CD4-positive, alpha-beta T cell (primary cell): ENCODE measurements at regions not wholly inside any gene's neighbourhood (a gene's known extent, or its start where the extent isn't known, plus 50 kb on each side); places are given as distances from the start of the nearest gene placed in this dataset.

Source experiments
- ATAC-seq: fragments of 200-7000 bp; cut with Tn5 transposase; one replicate; pipeline ENCODE4 v1.10.0; 2022; ENCODE audit warnings: mild to moderate bottlenecking; ENCODE audit not compliant: poor library complexity
- CTCF ChIA-PET: fragments of 350-600 bp; sonication (Branson Sonifier 250); formaldehyde crosslinking; loops from one replicate; lab custom pipeline; 2021; ENCODE audit warnings: antibody characterized with exemption, inconsistent platforms; lab: Charles Lee
- POLR2A ChIA-PET: fragments of 350-600 bp; sonication (Branson Sonifier 250); formaldehyde crosslinking; loops from one replicate; lab custom pipeline; 2021; ENCODE audit warnings: antibody characterized with exemption, inconsistent platforms; lab: Charles Lee
- DNase-seq, 14 experiments: peaks; one replicate each; pipeline ENCODE4 v3.0.0-alpha.2; 2013 to 2020; ENCODE audit warnings: mixed read lengths in 2 of 14
- H3K27ac ChIP-seq, 2 donors: one replicate each; pipeline versions ENCODE4 v1.5.1 to v1.7.0; 2013; ENCODE audit warnings: low read length in 2 of 2, low read depth in 1 of 2, mild to moderate bottlenecking in 1 of 2
- H3K27me3 ChIP-seq, 2 experiments: 1 replicate in 1 of 2; 2 replicates in 1 of 2; pipeline versions ENCODE4 v1.6.1 to v1.7.0; 2013; ENCODE audit warnings: low read length in 2 of 2, control low read depth in 1 of 2, mild to moderate bottlenecking in 1 of 2, moderate library complexity in 1 of 2; ENCODE audit not compliant: insufficient read depth in 2 of 2, control insufficient read depth in 1 of 2
- H3K36me3 ChIP-seq: one replicate; pipeline ENCODE4 v1.6.1; 2013; ENCODE audit warnings: low read length, control low read depth; ENCODE audit not compliant: insufficient read depth
- H3K4me1 ChIP-seq: one replicate; pipeline ENCODE4 v1.6.1; 2013; ENCODE audit warnings: low read length, control low read depth; ENCODE audit not compliant: insufficient read depth
- H3K4me3 ChIP-seq: one replicate; pipeline ENCODE4 v1.5.1; 2013; ENCODE audit warnings: mild to moderate bottlenecking, low read length, moderate library complexity
- H3K9me3 ChIP-seq, 2 experiments: 1 replicate in 1 of 2; 2 replicates in 1 of 2; pipeline versions ENCODE4 v1.6.1 to v1.7.0; 2013; ENCODE audit warnings: low read length in 2 of 2, mild to moderate bottlenecking in 2 of 2, control low read depth in 1 of 2, moderate library complexity in 1 of 2; ENCODE audit not compliant: control insufficient read depth in 1 of 2, insufficient read depth in 1 of 2
- H3K27ac Mint-ChIP-seq: one replicate; pipeline ENCODE4 v1.8.0; 2020; ENCODE audit warnings: mixed read lengths
- H3K27me3 Mint-ChIP-seq: one replicate; pipeline ENCODE4 v1.8.0; 2021; ENCODE audit warnings: mixed read lengths
- H3K36me3 Mint-ChIP-seq: one replicate; pipeline ENCODE4 v1.8.0; 2021; ENCODE audit warnings: low read depth, mixed read lengths
- H3K4me1 Mint-ChIP-seq: one replicate; pipeline ENCODE4 v1.8.0; 2021; ENCODE audit warnings: low read depth, mixed read lengths
- H3K4me3 Mint-ChIP-seq: one replicate; pipeline ENCODE4 v1.8.0; 2020; ENCODE audit warnings: mild to moderate bottlenecking, mixed read lengths
- H3K9me3 Mint-ChIP-seq: one replicate; pipeline ENCODE4 v1.8.0; 2020; ENCODE audit warnings: mixed read lengths
- intact Hi-C, 2 experiments: fragments of 100-400 bp; cut with DNase I in 1 of 2; cut with micrococcal nuclease in 1 of 2; formaldehyde crosslinking; loops; one replicate each; pipeline versions ENCODE4 v1.15.1 to v1.9.0; 2023 to 2025; cut with DNase I, micrococcal nuclease
- TF ChIP-seq, protein P1 (sequence below): fragments of 200-600 bp; IDR thresholded peaks from one replicate; pipeline ENCODE4 v1.8.0; 2022; ENCODE audit warnings: antibody characterized with exemption, mild to moderate bottlenecking

DNA sequence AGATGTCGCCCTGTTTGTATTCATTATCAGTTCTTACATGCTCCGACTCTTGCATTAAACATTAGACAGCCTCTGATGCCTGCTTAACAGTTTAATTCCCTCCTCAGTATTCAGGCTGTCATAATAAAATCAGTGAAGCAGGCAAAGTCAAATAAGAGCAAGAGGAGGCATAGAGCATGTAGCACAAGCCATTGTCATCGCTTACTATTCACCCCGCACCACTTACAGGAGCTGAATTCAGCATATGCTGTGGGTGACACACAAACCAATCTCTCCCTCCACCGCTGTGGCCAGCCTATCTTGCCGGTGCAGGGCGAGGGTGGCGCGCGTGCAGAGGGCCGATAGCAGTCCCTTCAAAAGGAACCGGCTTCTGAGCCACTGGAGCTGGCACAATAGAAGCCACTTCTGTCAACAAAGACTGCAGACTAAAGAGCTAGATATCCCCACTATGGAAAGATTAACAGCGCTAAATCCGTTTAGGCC, 433.2 kb upstream of the MGMT start:
- Mint-ChIP-seq H3K9me3 (no peaks in the 10 kb centered on the region), H3K36me3 (no peaks in the 10 kb centered on the region), H3K4me1 (peaks cover 56% of the 10 kb centered on the region), H3K4me3 (no peak overlapping the region), H3K27ac (no peak overlapping the region), H3K27me3 (peaks cover 28% of the 10 kb centered on the region)
- no peaks in the 10 kb centered on the region for H3K36me3 ChIP-seq
- no peaks in the 10 kb centered on the region for H3K27me3 ChIP-seq
- ChIA-PET CTCF (no interaction called here), POLR2A (no interaction called here)
- ATAC-seq (no peak), DNase-seq (no peak)
- no peak overlapping the region for H3K4me3 ChIP-seq
- H3K27ac ChIP-seq: no peak overlapping the region
- peaks cover 23% of the 10 kb centered on the region for H3K4me1 ChIP-seq
- peaks cover 0 to 3% of the 10 kb centered on the region in 2 experiments for H3K9me3 ChIP-seq
- intact Hi-C loops: loop anchor here in 1 of 2 experiments (5.0 to 10.0 kb wide), 4 partner anchors 431 to 1093 kb away; partner anchors contain the start of gene MGMT
- TF ChIP-seq, protein P1, sequence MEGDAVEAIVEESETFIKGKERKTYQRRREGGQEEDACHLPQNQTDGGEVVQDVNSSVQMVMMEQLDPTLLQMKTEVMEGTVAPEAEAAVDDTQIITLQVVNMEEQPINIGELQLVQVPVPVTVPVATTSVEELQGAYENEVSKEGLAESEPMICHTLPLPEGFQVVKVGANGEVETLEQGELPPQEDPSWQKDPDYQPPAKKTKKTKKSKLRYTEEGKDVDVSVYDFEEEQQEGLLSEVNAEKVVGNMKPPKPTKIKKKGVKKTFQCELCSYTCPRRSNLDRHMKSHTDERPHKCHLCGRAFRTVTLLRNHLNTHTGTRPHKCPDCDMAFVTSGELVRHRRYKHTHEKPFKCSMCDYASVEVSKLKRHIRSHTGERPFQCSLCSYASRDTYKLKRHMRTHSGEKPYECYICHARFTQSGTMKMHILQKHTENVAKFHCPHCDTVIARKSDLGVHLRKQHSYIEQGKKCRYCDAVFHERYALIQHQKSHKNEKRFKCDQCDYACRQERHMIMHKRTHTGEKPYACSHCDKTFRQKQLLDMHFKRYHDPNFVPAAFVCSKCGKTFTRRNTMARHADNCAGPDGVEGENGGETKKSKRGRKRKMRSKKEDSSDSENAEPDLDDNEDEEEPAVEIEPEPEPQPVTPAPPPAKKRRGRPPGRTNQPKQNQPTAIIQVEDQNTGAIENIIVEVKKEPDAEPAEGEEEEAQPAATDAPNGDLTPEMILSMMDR: no peak

DNA sequence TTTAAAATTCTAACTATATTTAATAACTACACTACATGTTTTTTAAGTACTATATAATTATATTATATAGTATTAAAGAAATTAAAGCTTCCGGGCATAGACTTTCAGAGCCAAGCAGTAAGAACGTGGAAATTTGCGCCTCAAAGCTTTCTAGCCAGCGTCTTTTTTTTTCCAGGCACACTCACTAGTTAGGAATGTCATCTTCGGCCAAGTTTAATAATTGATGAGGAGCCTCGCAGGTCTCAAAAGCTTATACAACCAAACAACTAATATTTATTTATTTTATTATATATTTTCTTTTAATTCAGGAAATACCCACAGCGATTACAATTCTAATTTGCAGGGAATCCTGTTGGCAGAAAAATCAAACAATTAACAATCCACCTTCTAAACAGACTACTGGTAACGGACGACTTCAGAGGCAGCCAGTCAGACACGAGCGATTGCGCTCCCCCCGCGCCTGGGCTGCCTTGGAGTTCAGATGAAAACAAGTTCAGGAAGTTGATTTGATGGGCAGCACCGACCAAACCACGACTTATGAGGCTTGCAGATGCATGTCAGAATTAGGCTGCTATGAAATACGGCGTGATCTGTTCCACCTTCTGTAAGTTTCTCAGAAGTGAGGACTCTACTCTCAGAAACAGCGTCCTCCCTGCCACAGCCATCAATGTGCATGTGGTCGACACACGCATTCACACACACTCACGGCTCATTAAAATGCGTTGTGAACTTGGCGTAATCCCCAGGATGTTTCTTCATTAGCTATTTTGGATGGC, 431.8 kb upstream of the MGMT start:
- Mint-ChIP-seq H3K27me3 (peaks cover 19% of the 10 kb centered on the region), H3K9me3 (no peaks in the 10 kb centered on the region), H3K4me1 (peaks cover 60% of the 10 kb centered on the region), H3K36me3 (no peaks in the 10 kb centered on the region), H3K4me3 (peak overlapping the region; percentile 75), H3K27ac (peak overlapping the region; percentile 83)
- ChIA-PET POLR2A (interaction anchor here (2.0 to 2.5 kb wide), 2 partner anchors 23 to 1075 kb away, joined by 12 to 18 read pairs; partner anchors contain the start of gene C10orf143), CTCF (no interaction called here)
- Histone ChIP-seq H3K36me3 (no peaks in the 10 kb centered on the region), H3K27ac (peak overlapping the region; percentile 8 to 26), H3K4me3 (peak overlapping the region; percentile 39), H3K4me1 (peaks cover 23% of the 10 kb centered on the region), H3K27me3 (no peaks in the 10 kb centered on the region), H3K9me3 (peaks cover 0 to 3% of the 10 kb centered on the region in 2 experiments)
- intact Hi-C loops: loop anchor here (5.0 to 10.0 kb wide), 3 partner anchors 430 to 1077 kb away; partner anchors contain the start of genes C10orf143 (in 1 of the 2) and MGMT (in 1 of the 2)
- DNase-seq (peak in 13 of 14 experiments; percentile 14 to 74 (median 56)), ATAC-seq (peak; percentile 69)
- TF ChIP-seq, protein P1: no peak

DNA sequence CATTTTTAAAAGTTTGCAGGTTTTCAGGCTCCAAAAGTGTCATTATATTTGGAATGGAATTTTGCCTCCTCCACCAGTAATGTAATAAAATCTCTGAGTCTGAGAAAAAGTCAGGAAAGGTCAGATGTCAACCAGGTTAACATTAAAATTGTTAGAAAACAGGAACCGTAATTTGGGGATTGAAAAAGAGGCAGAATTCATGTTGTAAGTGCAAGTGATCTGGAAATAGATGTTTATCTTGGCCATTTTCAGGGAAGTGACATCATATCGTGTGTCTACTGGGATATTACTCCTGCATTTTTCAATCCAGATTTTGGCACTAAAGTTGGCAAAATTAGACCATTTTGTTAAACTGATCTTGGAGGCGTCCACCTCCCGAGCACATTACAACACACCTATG, 428.5 kb upstream of the MGMT start:
- H3K4me1 ChIP-seq: peaks cover 23% of the 10 kb centered on the region
- peaks cover 0 to 6% of the 10 kb centered on the region in 2 experiments for H3K9me3 ChIP-seq
- H3K36me3 Mint-ChIP-seq: no peaks in the 10 kb centered on the region
- intact Hi-C loops: loop anchor here (5.0 to 10.0 kb wide), 3 partner anchors 426 to 1074 kb away; partner anchors contain the start of genes C10orf143 (in 1 of the 2) and MGMT (in 1 of the 2)
- no peak overlapping the region for H3K27ac Mint-ChIP-seq
- no peaks in the 10 kb centered on the region for H3K36me3 ChIP-seq
- peaks cover 0 to 2% of the 10 kb centered on the region in 2 experiments for H3K27me3 ChIP-seq
- H3K27me3 Mint-ChIP-seq: peaks cover 23% of the 10 kb centered on the region
- DNase-seq: no peak
- no peak overlapping the region for H3K4me3 ChIP-seq
- no peaks in the 10 kb centered on the region for H3K9me3 Mint-ChIP-seq
- POLR2A ChIA-PET: interaction anchor here (0.7 kb wide), 1 partner anchor 14 kb away, joined by 3 read pairs; no protein-coding TSS in a partner anchor
- H3K4me3 Mint-ChIP-seq: no peak overlapping the region
- ATAC-seq: no peak
- H3K27ac ChIP-seq: no peak overlapping the region
- TF ChIP-seq, protein P1: no peak
- H3K4me1 Mint-ChIP-seq: peaks cover 64% of the 10 kb centered on the region
- CTCF ChIA-PET: no interaction called here
